ENCODE measurements at regions not wholly inside any gene's neighbourhood (a gene's known extent, or its start where the extent isn't known, plus 50 kb on each side); places are given as distances from the start of the nearest gene placed in this dataset.

- TF ChIP-seq, protein P1, sequence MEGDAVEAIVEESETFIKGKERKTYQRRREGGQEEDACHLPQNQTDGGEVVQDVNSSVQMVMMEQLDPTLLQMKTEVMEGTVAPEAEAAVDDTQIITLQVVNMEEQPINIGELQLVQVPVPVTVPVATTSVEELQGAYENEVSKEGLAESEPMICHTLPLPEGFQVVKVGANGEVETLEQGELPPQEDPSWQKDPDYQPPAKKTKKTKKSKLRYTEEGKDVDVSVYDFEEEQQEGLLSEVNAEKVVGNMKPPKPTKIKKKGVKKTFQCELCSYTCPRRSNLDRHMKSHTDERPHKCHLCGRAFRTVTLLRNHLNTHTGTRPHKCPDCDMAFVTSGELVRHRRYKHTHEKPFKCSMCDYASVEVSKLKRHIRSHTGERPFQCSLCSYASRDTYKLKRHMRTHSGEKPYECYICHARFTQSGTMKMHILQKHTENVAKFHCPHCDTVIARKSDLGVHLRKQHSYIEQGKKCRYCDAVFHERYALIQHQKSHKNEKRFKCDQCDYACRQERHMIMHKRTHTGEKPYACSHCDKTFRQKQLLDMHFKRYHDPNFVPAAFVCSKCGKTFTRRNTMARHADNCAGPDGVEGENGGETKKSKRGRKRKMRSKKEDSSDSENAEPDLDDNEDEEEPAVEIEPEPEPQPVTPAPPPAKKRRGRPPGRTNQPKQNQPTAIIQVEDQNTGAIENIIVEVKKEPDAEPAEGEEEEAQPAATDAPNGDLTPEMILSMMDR (conservative IDR thresholded peaks at IDR 0.05; ENCODE audit: low read depth, low read length) = no peak
- TF ChIP-seq EZH2 (IDR thresholded peaks at IDR 0.05; ENCODE audit: borderline replicate concordance, low read depth, low read length, poor library complexity, severe bottlenecking) = no peak
These were observed 580.7 kb upstream of the ZNF337 start for GRCh38 chr20:26277339-26277738.
